GM18517 (cell line): ENCODE measurements at regions not wholly inside any gene's neighbourhood (a gene's known extent, or its start where the extent isn't known, plus 50 kb on each side); places are given as distances from the start of the nearest gene placed in this dataset.

Experiments used
- ATAC-seq: cut with Tn5 transposase; IDR thresholded peaks from one replicate; pipeline ENCODE4 v1.9.1; 2021; ENCODE audit warnings: mild to moderate bottlenecking, moderate library complexity; ENCODE audit not compliant: unreplicated experiment

GRCh38 chr18:61949946-61950345, 57.1 kb upstream of the RNF152 start:
- ATAC-seq: no peak

GRCh38 chr18:61948846-61949438, 56.1 kb upstream of the RNF152 start:
- ATAC-seq: no peak

GRCh38 chr18:61948281-61948741, 55.5 kb upstream of the RNF152 start:
- ATAC-seq: no peak

- no peak for ATAC-seq
Observed at GRCh38 chr18:61946449-61946848, 53.6 kb upstream of the RNF152 start.

GRCh38 chr18:61943175-61943964, 50.6 kb upstream of the RNF152 start:
- no peak for ATAC-seq
